ENCODE measurements at regions not wholly inside any gene's neighbourhood (a gene's known extent, or its start where the extent isn't known, plus 50 kb on each side); places are given as distances from the start of the nearest gene placed in this dataset.
"Not testable (repeated sequence)": the region's sequence is repeated elsewhere in the genome, so short reads cannot be mapped to it uniquely, and the experiment has no call there.

DNA sequence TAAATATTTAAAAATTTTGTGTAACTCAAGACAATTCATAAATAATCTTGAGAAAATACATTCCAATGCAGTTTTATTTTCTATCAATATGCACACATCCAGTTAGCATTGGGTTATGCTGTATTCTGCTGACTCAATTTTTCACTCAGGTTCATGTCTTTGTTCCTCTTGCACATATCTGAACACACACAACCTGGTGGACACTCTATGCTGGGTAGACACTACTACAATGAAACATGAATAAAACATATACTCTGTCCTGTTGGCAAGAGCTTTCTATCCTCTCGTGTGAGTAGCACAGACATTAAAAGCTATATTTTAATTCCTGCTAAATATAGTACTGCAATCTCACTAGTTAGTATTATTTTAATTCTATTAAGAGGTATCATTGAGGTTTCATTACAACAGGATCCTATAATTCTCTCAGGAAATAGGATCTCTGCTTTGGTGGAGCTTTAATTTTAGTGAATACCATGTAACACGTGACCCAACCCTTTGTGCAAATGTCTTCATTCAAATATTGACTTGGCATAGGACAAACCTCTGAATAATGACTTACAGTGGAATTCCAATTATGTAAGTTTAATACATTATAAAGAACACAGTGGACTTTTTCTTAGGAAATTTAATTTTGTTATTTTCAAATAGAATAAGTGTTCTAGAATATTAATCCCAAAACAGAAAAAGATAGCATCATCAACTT lies 342.3 kb upstream of the TMEFF2 start:
- DNase-seq = no peak

DNA sequence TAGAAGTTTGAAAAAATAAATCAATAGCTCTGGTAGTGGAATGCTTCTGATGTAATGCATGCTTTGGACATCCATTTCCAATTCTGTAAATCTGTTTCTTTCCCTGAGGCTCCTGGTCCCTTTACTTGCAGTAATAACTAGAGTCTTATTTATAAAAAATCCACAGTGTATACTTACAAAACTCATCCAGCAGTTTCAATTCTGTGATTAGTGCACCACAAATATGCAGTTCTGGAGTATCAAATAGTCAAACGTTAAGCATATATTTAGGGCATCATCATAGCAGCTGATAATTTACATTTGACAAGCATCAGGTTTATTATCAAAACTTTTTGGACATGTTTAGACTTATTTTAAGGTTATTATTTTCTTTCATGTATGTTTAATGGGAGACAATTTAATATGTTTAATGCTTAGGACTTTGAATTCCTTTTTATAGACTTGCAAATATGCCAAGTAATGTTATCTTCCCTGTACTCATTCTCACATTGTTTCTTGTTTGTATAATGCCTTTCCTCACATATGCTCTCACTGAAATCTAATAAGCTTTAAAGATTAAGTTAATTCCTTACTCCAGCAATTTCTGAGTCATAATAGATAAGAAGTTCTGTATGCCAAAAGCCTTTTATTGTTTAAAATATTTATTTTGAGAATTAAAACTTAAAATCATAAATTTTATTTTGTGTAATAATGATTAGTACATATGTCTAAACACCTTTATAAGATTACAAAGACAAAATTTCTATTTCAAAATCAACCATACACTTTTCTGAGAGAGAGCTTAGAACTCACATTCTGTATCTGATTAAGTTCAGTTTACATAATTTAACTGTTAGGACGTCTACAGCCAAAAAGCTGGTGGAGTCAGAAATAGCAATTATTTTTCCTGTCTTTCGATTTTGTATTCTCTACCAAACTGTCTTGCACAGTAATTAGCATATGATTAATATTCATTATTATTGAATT lies 341.5 kb upstream of the TMEFF2 start:
- no peak for DNase-seq

DNA sequence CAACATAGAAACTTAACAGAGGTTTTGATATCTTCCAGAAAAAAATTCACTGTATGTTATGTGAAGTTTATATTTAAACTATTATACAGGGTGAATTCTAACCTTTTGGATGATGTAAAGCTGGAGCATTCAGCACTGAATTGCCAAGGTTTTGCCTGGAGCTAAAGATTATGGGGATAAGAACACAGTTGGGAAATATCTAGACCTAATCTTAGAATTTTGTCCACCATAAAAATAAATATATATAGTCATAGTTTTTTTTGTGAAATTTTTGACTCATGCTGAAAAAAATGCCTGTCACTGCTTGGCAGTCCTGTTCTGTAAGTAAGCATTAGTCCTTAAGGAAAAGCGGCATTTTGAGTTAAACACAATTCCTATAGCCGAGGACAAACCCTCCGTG lies 339.3 kb upstream of the TMEFF2 start:
- DNase-seq = no peak

DNA sequence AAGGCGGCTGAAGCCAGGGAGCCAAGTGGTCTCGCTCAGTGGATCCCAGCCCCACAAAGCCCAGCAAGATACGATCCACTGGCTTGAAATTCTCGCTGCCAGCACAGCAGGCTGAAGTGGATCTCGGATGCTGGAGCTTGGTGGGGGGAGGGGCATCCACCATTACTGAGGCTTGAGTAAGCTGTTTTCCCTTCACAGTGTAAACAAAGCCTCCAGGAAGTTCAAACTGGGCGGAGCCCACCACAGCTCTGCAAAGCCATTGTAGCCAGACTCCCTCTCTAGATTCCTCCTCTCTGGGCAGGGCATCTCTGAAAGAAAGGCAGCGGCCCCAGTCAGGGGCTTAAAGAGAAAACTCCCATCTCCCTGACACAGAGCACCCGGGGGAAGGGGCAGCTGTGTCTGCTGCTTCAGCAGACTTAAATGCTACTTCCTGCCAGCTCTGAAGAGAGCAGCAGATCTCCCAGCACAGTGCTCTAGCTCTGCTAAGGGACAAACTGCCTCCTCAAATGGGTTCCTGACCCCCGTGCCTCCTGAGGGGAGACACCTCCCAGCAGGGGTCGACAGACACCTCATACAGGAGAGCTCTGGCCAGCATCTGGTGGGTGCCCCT lies 330.0 kb upstream of the TMEFF2 start:
- not testable (repeated sequence) for DNase-seq

DNA sequence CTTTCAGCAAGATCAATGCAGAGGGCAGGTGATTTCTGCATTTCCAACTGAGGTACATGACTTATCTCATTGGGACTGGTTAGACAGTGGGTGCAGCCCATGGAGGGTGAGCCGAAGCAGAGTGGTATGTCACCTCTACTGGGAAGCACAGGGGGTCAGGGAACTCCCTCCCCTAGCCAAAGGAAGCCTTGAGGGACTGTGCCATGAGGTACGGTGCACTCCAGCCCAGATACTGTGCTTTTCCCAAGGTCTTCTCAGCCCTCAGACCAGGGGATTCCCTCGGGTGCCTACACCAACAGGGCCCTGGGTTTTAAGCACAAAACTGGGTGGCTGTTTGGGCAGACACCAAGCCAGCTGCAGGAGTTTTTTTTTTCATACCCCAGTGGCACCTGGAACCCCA lies 329.5 kb upstream of the TMEFF2 start:
- DNase-seq = not testable (repeated sequence)

DNA sequence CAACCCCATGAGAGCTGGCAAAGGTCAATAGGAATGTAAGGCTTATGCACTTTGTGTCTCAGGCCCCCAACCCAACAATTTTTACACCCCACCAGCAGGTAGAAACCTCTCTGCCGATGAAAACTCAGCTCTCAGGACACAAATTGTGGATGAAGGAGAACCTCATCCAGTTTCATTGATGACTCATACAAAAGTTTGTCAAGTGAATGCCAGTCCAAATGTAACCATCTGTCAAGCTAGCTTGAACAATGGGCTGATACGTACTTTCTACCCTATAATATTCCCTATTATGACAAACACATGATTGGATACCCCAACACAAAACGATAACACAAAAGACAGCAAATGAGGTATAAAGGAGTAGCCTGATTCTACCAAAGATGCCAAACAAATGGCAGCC lies 321.2 kb upstream of the TMEFF2 start:
- DNase-seq = no peak

DNA sequence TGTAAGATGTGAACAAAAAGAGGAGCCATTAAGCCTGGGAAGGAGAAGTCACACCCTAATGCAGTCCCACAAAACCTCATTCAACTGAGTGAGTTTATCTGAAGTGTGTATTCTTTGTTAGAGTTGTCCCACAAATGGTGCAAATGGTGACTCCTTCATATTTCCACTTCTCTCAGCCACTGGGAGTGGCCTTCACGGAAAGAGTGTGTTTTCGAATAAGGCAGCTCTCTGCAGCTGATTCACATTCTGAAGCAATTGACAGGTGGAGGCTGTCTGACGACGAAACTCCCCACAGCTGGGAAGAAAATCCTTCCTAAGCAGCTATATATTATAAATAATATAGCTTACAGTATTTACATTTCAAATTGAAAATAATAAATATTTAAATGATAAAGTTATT lies 318.8 kb upstream of the TMEFF2 start:
- DNase-seq = no peak

DNA sequence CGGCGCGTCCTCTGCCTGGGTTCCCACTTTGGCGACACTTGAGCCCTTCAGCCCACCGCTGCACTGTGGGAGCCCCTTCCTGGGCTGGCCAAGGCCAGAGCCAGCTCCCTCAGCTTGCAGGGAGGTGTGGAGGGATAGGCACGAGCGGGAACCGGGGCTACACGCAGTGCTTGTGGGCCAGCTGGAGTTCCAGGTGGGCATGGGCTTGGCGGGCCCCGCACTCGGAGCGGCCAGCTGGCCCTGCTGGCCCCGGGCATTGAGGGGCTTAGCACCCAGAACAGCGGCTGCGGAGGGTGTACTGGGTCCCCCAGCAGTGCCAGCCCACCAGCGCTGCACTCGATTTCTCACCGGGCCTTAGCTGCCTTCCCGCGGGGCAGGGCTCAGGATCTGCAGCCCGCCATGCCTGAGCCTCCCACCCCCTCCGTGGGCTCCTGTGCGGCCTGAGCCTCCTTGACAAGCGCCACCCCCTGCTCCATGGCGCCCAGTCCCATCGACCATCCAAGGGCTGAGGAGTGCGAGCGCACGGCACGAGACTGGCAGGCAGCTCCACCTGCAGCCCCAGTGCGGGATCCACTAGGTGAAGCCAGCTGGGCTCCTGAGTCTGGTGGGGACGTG lies 313.2 kb upstream of the TMEFF2 start:
- not testable (repeated sequence) for DNase-seq

DNA sequence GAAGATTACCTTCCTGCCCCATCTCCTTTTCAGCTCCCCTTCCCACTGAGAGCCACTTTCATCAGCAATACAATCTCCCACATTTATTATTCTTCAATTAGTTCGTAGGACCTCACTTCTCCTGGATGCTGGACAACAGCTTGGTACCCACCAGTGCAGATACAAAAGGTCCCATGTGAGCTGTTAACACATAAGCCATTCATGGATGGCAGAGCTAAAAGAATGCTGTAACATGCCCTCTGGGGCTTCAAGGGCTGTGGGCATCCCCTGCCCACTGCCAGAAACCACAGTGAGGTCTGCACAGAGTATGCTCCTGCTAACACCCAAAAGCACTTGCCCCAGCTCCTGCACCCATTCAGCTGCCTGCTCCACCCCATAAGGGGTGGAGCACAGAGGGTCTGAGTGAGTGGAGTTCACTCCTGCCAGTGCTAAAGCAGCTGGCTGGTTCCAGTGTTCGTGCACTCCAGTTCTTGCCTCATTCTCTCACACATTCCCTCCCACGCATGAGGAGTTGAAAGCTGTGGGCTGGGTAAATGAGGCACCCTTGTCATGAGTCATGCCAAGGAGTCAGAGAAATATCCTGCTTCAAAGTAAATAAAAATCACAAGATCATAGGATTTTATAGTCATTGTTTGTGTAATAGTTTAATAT lies 305.9 kb upstream of the TMEFF2 start:
- no peak for DNase-seq

DNA sequence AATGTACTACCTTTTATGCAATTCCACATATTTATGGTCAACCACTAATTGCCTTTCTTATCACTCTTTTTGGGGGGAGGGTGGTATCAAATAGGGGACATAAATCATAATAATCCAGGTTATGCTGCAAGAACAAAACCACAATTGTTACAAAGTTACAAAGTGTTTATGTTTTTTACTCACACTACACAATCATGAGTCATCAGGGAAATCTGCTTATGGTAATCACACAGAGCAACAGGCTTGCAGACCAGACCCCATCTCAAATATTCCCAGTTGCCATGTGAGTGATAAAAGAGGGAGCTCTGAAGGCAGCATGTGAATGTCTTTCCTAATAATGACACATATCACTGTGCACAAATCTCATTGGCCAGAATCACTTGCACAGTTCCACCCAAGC lies 304.7 kb upstream of the TMEFF2 start:
- DNase-seq = no peak

DNA sequence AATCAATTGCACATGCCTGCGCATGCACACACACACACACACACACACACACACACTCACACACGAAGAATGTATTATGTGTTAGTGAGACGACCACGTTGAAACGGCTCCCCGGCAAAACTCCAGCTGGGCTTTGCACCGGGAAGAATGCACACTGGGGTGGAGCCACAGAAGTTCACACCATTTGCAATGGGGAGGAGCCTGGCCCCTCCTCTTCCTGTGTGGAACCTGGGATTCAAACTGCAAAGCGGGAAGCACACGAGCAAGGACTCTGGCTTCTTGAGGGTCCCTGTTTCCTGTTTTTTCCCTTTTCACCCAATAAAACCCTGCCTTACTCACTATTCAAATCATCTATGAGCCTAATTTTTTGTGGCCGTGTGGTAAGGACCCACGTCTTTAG lies 304.0 kb upstream of the TMEFF2 start:
- no peak for DNase-seq

DNA sequence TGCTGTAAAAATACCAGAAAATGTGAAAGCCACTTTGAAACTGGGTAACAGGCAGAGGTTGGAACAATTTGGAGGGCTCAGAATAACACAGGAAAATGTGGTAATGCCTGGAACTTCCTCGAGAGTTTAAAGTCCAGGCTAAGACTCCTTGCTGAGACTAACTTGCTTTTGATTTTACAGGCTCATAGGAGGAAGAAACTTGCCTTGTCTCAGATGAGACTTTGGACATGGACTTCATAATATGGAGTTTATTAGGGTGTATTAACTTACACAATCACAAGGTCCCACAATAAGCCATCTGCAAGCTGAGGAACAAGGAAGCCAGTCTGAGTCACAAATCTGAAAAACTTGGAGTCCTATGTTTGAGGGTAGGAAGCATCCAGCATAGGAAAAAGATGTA lies 293.4 kb upstream of the TMEFF2 start:
- DNase-seq = not testable (repeated sequence)

DNA sequence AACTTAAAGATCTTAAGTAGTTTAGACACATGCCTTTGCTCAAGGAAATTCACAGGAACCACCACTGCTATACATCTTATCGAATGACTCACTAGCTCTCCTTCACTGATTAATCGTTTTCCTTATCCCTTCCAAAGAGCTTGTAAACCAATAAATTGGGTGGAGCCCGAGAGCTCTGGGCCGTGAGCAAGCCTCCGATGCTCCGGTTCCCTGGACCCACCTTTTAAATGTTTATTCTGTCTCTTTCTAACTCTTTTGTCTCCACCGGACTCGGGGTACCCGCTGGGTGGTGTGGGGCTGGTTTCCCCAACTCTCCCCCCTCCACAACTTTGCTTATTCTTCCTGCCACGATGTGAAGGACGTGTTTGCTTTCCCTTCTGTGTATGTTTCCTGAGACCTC lies 292.9 kb upstream of the TMEFF2 start:
- no peak for DNase-seq

DNA sequence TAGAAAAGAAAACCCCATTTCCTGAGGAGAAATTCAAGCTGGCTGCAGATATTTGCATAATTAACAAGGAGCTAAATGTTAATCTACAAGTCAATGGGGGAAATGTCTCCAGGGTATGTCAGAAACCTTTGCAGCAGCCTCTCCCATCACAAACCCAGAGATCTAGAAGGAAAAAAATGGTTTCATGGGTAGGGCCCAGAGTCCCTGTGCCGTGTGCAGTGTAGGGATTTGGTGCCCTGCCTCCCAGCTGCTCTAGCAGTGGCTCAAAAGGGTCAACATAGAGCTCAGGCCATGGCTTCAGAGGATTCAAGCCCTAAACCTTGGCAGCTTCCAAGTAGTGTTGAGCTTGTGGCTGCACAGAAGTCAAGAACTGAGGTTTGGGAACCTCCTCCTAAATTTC lies 290.2 kb upstream of the TMEFF2 start:
- DNase-seq = no peak

DNA sequence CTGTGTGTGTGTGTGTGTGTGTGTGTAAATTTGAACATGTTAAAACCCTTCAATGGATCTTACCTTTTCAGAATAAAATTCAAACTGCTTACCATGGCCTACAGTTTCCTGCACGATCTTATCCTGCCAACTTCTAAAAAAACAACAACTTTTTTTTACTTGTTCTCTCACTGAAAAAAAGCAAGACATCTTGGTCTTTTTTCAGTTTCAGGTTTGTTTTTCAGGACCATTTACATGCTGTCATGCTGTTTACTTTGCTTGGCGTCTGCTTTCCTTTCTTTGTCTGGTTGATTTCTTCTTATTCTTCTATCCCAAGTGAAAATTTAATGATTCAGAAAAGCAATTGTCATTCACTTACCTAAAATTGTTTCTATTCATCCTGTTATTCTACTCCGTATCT lies 286.3 kb upstream of the TMEFF2 start:
- no peak for DNase-seq

DNA sequence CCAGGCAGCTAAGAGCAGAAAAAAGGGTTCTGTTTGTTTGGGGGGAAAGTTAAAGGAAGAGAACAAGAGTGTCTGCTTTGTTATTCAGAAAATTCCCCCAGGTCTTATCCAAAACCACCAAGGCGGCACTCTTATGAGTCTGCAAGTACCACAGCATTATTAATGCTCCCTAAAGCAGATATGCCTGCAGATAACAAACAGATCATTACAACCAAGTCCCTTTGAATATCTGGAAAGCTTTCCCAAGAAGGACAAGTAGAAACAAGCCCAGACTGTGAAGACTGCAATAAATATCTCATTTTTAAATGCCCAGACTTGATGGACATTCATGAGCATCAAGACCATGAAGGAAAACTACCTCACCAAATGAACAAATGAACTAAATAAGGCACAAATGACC lies 278.6 kb upstream of the TMEFF2 start:
- DNase-seq = no peak

DNA sequence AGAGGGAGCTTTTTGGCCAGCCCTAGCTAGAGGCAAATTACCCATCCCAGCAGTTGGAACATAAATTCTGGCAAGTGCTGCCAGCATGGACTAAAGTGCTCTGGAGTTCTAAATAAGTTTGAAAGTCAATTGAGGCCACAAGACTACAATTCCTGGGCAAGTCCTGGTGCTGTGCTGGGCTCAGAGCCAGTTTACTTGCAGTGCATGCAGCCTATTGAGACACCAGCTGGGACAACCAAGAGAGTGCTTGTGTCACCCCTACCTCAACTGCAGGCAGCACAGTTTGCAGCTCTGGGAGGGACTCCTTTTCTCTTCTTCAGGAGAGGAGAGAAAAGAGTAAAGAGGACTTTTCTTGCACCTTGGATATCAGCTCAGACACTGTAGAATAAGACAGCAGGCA lies 277.2 kb upstream of the TMEFF2 start:
- no peak for DNase-seq

DNA sequence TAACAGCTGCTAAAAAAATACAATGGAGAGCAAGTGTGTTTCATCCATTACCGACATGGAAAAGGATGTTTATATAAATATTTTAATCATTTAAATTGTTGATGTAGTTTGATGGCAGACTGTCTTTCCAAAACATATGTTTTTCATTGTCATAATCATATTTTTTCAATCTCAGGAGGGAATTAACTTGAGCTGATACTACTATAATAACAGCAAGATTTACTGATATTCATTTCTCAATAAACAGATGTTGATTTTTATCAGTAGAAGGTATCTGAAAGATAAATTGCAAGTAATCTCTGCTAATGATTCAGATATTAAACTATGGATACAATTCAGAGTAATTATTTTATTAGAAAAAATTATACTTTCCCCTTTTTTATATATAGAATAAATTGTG lies 274.9 kb upstream of the TMEFF2 start:
- DNase-seq = no peak

DNA sequence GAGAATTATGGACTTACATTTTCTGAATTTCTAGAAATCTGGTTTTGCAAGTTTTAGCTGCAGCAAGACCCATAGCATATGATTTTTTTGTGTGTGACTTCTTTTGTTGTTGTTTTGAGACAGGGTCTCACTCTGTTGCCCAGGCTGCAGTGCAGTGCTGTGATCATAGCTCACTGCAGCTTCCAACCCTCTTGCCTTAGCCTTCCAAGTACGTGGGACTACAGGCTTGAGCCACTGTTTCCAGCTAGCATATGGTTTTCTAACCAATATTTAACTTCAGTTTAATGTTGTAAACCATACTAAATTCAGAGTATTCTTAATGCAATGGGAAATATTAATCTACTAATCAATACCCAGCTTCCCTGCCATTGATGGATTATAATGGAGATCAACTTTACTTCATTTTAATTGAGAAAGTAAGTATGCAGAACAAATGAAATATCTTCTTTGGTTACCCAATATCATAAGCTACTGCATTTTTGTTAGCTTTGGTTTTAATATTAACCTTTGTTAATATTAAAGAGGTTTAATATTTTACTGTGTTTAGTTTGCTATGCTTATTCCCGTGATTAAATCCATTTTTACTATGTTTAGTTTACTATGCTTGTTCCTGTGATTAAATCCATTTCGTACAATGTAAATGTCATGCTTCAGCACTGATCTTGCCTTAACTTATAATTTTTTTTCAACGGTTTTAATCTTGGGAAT lies 273.4 kb upstream of the TMEFF2 start:
- DNase-seq = no peak

DNA sequence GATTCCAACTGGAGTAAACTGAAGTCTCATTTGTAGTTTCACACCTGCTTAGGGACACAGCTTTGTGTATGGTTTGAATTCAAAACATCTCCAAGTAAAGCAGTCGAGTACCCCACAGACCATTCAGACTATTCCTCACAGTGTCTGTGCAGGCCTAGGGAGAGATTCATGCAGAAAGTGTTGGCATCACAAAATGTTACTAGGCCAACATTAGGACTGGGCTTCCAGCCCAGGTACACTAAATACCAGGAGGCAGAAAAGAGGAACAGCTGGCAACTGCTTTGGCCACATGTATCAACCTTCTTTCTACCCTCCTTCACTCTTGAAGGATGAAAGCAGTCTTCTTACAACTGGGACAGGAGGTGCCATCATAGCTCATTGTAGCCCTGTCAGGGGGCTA lies 270.4 kb upstream of the TMEFF2 start:
- no peak for DNase-seq

DNA sequence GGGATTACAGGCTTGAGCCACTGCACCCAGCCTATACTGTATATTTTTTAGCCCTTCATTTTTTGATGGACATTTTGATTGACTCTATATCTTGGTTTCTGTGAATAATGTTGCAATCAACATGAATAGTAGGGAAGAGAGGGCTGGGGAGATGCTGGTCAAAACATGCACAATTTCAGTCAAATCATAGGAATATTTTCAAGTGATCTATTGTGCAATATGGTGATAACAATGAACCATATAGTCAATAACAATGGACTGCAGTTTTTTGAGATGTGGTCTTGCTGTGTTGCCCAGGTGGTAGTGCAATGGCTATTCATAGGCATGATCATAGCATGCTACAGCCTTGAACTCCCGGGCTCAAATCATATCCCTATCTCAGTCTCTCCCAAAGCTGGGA lies 264.7 kb upstream of the TMEFF2 start:
- no peak for DNase-seq

DNA sequence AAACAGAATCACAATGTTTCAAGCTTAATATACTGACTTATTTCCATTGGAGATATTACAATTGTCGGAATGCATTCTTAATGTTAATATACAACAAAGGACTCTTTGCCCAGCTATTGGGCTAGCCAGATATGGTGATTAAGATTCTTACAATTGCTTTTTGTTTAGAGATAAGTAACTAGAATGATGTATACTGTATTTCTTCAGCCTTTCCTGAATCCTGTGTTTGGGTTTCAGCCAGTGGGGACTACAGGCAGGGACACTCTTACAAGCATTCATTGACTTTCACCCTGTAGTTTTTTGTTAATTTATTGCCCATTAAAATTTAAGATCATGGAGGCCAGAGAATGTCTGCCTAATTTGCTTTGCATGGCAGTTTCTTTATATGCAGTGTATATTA lies 254.1 kb upstream of the TMEFF2 start:
- no peak for DNase-seq

All from DMS 273 treated with DMSO at 0.1 percent for 48 hours (cell line).